ENCODE measurements at regions not wholly inside any gene's neighbourhood (a gene's known extent, or its start where the extent isn't known, plus 50 kb on each side); places are given as distances from the start of the nearest gene placed in this dataset.

DNA sequence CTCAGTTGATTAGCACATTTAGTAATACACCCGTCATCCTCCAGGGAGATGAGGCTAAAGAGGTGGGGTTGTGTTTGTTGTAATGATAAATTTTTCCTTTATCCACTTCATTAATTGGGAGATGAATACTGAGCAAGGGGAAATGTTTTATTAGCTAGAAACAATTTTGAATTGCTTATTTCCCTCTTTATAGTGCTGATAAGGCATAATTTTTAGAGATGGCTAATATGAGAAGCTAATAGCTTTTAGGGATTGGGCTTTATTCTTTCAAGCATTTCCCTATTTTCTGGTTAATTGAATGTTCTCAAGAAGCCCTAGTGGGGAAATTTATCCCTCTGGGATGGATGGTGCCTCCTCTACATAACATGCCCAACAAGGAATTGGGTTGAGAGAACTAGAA is 365.2 kb upstream of the IGFBP7 start:
- CTCF ChIA-PET: no interaction called here
- FAIRE-seq (no peak), DNase-seq (ENCODE audit: low read depth, low spot score) (no peak)

DNA sequence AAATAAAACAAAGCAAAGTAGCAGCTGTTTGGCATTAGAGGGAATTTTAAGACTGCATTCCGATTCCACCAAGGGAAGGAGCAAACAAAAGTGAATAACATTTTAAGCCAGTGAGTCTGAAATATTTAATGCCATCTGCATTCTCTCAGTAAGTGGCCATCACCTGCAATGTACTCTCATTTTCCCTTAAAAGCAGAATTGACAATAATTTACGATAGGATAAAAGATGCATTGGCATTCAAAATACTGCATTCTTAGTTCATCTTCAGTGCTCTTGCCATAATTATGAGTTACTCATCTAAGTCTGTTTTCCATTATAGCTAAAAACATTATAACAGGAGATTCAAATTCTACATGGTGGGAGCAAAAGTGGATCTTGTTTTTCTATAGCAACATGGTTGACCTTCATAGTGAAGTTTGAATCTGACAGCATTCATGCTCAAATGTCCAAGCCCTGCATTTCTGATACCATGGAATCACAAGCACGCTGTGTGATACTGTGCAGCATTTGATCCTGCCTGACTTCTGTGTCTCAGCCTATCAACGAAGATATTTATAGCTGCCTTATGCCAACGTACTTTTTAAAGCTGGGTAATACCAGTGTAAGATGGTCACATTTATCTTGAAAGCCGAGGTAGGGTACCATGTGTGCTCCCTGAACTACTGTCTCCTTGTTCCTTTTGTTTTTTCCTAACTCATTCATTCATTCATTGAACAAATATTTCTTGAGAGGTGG is 355.3 kb upstream of the IGFBP7 start:
- Histone ChIP-seq H3K79me2 (ENCODE audit: control insufficient read depth, insufficient read depth, low read length) (no peaks in the 10 kb centered on the region), H3K27me3 (ENCODE audit: control insufficient read depth in 2 of 2, insufficient read depth in 2 of 2, low read length in 2 of 2) (no peaks in the 10 kb centered on the region), H3K4me1 (ENCODE audit: control insufficient read depth, extremely low read depth, insufficient read depth, low read length) (no peaks in the 10 kb centered on the region), H3K36me3 (ENCODE audit: control insufficient read depth in 2 of 2, extremely low read depth in 1 of 2, insufficient read depth in 2 of 2, low read length in 2 of 2) (no peaks in the 10 kb centered on the region), H3K4me3 (replicated peaks in 1 of 3; ENCODE audit: insufficient read depth in 1 of 3, low read depth in 1 of 3, low read length in 3 of 3) (no peak overlapping the region), H3K4me2 (ENCODE audit: insufficient read depth, low read length) (no peak overlapping the region), H3K27ac (ENCODE audit: insufficient read depth, low read depth, low read length) (no peak overlapping the region), H3K9me3 (replicated peaks; ENCODE audit: control insufficient read depth, insufficient read depth, low read length) (no peaks in the 10 kb centered on the region), H3K9me1 (replicated peaks; ENCODE audit: control insufficient read depth, extremely low read depth, insufficient read depth, low read length) (no peaks in the 10 kb centered on the region), H4K20me1 (replicated peaks; ENCODE audit: control insufficient read depth, extremely low read depth, insufficient read depth, low read length) (no peaks in the 10 kb centered on the region), H3K9ac (replicated peaks; ENCODE audit: extremely low read depth, insufficient read depth, low read length) (no peak overlapping the region), H2AFZ (ENCODE audit: low read depth, low read length) (no peak overlapping the region)
- no peak for DNase-seq (ENCODE audit: low read depth, low spot score)
- TF ChIP-seq CTCF (IDR thresholded peaks at IDR 0.05; ENCODE audit: extremely low read depth in 1 of 2, insufficient read depth in 1 of 2, low read depth in 1 of 2, low read length in 2 of 2) (no peak), EZH2 (IDR thresholded peaks at IDR 0.05; ENCODE audit: borderline replicate concordance, low read depth, low read length, severe bottlenecking) (no peak), MYC (IDR thresholded peaks at IDR 0.05; ENCODE audit: low read depth, low read length) (no peak), JUN (IDR thresholded peaks at IDR 0.05; ENCODE audit: borderline replicate concordance, insufficient read depth, insufficient read length, low read depth) (no peak), GATA2 (IDR thresholded peaks at IDR 0.05; ENCODE audit: insufficient read depth, insufficient read length, low read depth, low read length) (no peak), FOS (IDR thresholded peaks at IDR 0.05; ENCODE audit: borderline replicate concordance, insufficient read depth, low read length) (no peak), MAX (IDR thresholded peaks at IDR 0.05; ENCODE audit: insufficient read depth, insufficient read length) (no peak), POLR2A (IDR thresholded peaks at IDR 0.05; ENCODE audit: low read depth, low read length) (no peak), POLR2AphosphoS5 (IDR thresholded peaks at IDR 0.05; ENCODE audit: insufficient read depth, low read depth, low read length) (no peak)
- FAIRE-seq: no peak
- intact Hi-C loops (cut with micrococcal nuclease): no loop called here
- CTCF ChIA-PET: no interaction called here
- POLR2A ChIA-PET: no interaction called here
- BruUV-seq (replicated peaks): no TSS peak
- dilution Hi-C loops (cut with MboI; ENCODE audit: extremely low pct_ligation_motif_present, low sequenced_read_pairs): no loop called here

More for the DNA sequence above, 365.2 kb upstream of the IGFBP7 start:
- POLR2A ChIA-PET: no interaction called here
- Histone ChIP-seq H4K20me1 (replicated peaks; ENCODE audit: control insufficient read depth, extremely low read depth, insufficient read depth, low read length) (no peaks in the 10 kb centered on the region), H3K9ac (replicated peaks; ENCODE audit: extremely low read depth, insufficient read depth, low read length) (no peak overlapping the region), H3K27ac (ENCODE audit: insufficient read depth, low read depth, low read length) (no peak overlapping the region), H3K4me1 (ENCODE audit: control insufficient read depth, extremely low read depth, insufficient read depth, low read length) (no peaks in the 10 kb centered on the region), H2AFZ (ENCODE audit: low read depth, low read length) (no peak overlapping the region), H3K9me3 (replicated peaks; ENCODE audit: control insufficient read depth, insufficient read depth, low read length) (no peaks in the 10 kb centered on the region), H3K79me2 (ENCODE audit: control insufficient read depth, insufficient read depth, low read length) (no peaks in the 10 kb centered on the region), H3K27me3 (ENCODE audit: control insufficient read depth in 2 of 2, insufficient read depth in 2 of 2, low read length in 2 of 2) (no peaks in the 10 kb centered on the region), H3K4me2 (ENCODE audit: insufficient read depth, low read length) (no peak overlapping the region), H3K36me3 (ENCODE audit: control insufficient read depth in 2 of 2, extremely low read depth in 1 of 2, insufficient read depth in 2 of 2, low read length in 2 of 2) (no peaks in the 10 kb centered on the region), H3K4me3 (replicated peaks in 1 of 3; ENCODE audit: insufficient read depth in 1 of 3, low read depth in 1 of 3, low read length in 3 of 3) (no peak overlapping the region), H3K9me1 (replicated peaks; ENCODE audit: control insufficient read depth, extremely low read depth, insufficient read depth, low read length) (no peaks in the 10 kb centered on the region)
- dilution Hi-C loops (cut with MboI; ENCODE audit: extremely low pct_ligation_motif_present, low sequenced_read_pairs) (no loop called here), intact Hi-C loops (cut with micrococcal nuclease) (no loop called here)
- BruUV-seq (replicated peaks): no TSS peak
- TF ChIP-seq MYC (IDR thresholded peaks at IDR 0.05; ENCODE audit: low read depth, low read length): no peak

Data from endothelial cell of umbilical vein (primary cell).